ENCODE measurements at regions not wholly inside any gene's neighbourhood (a gene's known extent, or its start where the extent isn't known, plus 50 kb on each side); places are given as distances from the start of the nearest gene placed in this dataset.

DNA sequence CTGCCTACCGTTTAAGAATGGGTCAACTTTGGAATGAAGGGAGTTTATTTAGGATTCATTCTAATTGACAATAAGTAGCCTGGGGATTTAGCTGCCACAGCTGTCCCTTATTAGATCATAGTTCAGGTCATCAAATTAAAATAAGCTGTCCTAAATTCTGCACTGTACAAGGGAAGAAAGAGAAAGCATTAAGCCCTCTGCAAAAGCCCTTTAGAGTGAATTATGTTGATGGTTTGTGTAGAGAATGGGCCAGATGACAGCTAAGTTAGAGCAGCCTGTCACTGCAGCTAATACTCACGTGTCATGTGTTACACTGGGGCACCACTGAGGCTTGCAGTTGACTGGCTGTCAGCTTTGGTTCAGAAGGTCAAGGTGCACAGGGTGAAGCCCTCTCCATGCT, 737.1 kb upstream of the SLC10A2 start:
- Histone ChIP-seq H3K36me3 (no peaks in the 10 kb centered on the region), H3K4me3 (no peak overlapping the region), H3K27ac (no peak overlapping the region), H3K9me3 (no peaks in the 10 kb centered on the region), H3K27me3 (no peaks in the 10 kb centered on the region), H3K4me1 (no peaks in the 10 kb centered on the region)
- no peak for DNase-seq
- TF ChIP-seq, protein P1, sequence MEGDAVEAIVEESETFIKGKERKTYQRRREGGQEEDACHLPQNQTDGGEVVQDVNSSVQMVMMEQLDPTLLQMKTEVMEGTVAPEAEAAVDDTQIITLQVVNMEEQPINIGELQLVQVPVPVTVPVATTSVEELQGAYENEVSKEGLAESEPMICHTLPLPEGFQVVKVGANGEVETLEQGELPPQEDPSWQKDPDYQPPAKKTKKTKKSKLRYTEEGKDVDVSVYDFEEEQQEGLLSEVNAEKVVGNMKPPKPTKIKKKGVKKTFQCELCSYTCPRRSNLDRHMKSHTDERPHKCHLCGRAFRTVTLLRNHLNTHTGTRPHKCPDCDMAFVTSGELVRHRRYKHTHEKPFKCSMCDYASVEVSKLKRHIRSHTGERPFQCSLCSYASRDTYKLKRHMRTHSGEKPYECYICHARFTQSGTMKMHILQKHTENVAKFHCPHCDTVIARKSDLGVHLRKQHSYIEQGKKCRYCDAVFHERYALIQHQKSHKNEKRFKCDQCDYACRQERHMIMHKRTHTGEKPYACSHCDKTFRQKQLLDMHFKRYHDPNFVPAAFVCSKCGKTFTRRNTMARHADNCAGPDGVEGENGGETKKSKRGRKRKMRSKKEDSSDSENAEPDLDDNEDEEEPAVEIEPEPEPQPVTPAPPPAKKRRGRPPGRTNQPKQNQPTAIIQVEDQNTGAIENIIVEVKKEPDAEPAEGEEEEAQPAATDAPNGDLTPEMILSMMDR (IDR thresholded peaks at IDR 0.05) = no peak
- TF ChIP-seq POLR2A (IDR thresholded peaks at IDR 0.05) = no peak
- intact Hi-C loops (cut with DNase I; ENCODE audit: low total_unique reads) = no loop called here

DNA sequence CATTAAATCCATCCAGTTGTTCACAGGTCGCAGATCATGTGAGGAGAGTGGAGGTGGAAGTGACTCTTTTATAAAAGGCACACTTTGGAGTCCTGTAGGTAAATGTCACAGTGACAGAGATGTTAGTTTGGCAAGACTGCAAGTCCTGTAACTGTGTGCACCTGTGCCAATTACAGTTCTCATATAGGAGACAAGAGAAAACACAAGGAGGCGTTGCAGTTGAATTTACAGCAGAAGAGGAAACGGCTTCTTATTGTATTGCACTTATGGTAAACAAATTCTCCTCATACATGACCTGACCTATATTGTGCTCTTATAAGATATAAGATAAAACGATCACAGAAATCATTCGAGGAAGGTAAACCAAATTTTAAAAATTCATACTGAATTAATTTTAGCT, 732.8 kb upstream of the SLC10A2 start:
- TF ChIP-seq, protein P1 (IDR thresholded peaks at IDR 0.05) = no peak
- H3K9me3 ChIP-seq = no peaks in the 10 kb centered on the region
- no peak overlapping the region for H3K4me3 ChIP-seq
- H3K27ac ChIP-seq = no peak overlapping the region
- no peak for DNase-seq
- H3K36me3 ChIP-seq = no peaks in the 10 kb centered on the region
- no peaks in the 10 kb centered on the region for H3K27me3 ChIP-seq
- intact Hi-C loops (cut with DNase I; ENCODE audit: low total_unique reads) = no loop called here
- H3K4me1 ChIP-seq = no peaks in the 10 kb centered on the region

DNA sequence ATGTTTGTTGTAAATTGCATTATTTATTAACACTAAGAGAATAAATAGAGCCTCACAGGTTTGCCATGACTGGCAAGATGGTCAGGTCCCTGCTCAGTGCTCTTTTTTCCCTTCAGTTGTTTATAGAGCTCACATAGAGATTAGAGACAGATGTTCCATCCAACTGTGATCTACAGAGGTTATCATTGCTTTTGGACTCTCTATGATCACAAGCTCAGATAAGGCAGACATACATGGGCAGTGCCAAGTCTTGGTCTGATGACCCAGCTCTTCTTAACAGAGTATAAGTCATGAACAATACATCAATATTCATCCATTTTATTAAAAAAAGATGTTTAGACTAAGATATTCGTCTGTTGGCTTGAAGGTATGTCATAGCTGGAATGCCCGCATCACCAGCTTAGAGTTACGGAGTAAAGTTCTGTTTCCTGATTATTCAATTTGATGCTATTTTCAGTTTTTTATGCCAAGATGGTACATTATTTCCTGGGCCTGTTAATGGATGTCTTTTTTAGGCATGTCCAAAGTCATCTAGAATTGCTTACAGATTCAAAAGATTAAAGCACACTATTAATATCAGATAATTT, 729.8 kb upstream of the SLC10A2 start:
- TF ChIP-seq, protein P1 (IDR thresholded peaks at IDR 0.05) = no peak
- TF ChIP-seq POLR2A (IDR thresholded peaks at IDR 0.05) = no peak
- H3K27me3 ChIP-seq = no peaks in the 10 kb centered on the region

DNA sequence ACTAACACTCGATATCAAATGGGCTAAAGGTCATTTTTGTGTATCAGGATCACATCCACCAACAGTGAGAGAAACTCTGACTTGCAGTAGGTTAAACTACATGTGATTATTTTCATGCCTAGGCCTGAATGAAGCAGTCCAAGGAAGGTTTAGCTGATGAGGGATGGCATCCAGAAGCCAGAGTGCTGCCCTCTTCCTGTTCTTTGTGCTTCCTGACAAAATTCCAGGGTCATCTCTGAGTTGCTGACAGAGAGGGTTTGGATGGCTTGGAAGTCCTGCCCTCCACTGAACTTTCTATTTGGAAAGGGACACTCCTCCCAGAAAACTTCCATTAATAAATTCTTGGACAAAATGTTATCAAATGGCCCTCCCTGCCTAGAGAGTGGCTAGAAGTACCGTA, 728.3 kb upstream of the SLC10A2 start:
- no peaks in the 10 kb centered on the region for H3K9me3 ChIP-seq
- no peak for TF ChIP-seq POLR2A (IDR thresholded peaks at IDR 0.05)
- TF ChIP-seq, protein P1 (IDR thresholded peaks at IDR 0.05) = no peak
- no peak for DNase-seq
- no peak overlapping the region for H3K4me3 ChIP-seq
- H3K27me3 ChIP-seq = no peaks in the 10 kb centered on the region
- intact Hi-C loops (cut with DNase I; ENCODE audit: low total_unique reads) = no loop called here
- H3K36me3 ChIP-seq = no peaks in the 10 kb centered on the region
- no peak overlapping the region for H3K27ac ChIP-seq
- no peaks in the 10 kb centered on the region for H3K4me1 ChIP-seq

More for the DNA sequence above, 729.8 kb upstream of the SLC10A2 start:
- H3K9me3 ChIP-seq = no peaks in the 10 kb centered on the region
- H3K36me3 ChIP-seq = no peaks in the 10 kb centered on the region
- no peak overlapping the region for H3K27ac ChIP-seq
- intact Hi-C loops (cut with DNase I; ENCODE audit: low total_unique reads) = no loop called here
- no peak for DNase-seq
- no peak overlapping the region for H3K4me3 ChIP-seq
- no peaks in the 10 kb centered on the region for H3K4me1 ChIP-seq

DNA sequence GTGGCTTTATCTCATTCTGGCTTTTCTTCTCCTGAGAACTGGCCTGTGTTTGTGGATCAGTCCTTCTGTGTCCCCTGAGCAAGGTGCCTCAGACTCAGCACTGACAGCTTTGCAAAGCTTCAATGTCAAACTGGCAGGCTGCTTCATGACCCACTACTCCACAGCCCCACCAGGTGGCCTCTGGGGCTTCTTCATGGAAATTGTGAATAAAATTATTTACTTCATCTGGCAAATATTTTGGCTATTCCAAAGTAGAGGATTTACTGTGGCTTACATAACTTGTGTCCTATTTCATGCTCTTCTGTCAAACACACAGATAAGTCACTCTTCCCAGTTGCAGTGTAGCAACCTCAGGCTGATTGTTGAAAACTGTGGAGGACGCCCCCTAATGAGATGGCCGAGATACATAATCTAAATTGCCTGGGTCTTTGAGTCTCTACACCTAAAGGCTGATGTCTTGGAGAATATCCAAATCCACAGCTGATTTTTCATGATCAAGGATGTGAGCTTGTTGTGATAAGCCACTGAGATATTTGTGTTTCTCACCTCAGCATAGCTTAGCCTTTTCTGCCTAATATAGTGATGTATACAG, 721.9 kb upstream of the SLC10A2 start:
- intact Hi-C loops (cut with DNase I; ENCODE audit: low total_unique reads) = no loop called here
- no peak for DNase-seq
- TF ChIP-seq, protein P1 (IDR thresholded peaks at IDR 0.05) = no peak
- no peak for TF ChIP-seq POLR2A (IDR thresholded peaks at IDR 0.05)

More for the DNA sequence above, 721.9 kb upstream of the SLC10A2 start:
- no peaks in the 10 kb centered on the region for H3K4me1 ChIP-seq
- H3K4me3 ChIP-seq = no peak overlapping the region
- no peaks in the 10 kb centered on the region for H3K27me3 ChIP-seq
- no peaks in the 10 kb centered on the region for H3K9me3 ChIP-seq
- H3K27ac ChIP-seq = no peak overlapping the region
- H3K36me3 ChIP-seq = no peaks in the 10 kb centered on the region
